K562 (cell line): ENCODE measurements at regions not wholly inside any gene's neighbourhood (a gene's known extent, or its start where the extent isn't known, plus 50 kb on each side); places are given as distances from the start of the nearest gene placed in this dataset.

Experiments
- ATAC-seq: fragments of 200-7000 bp; cut with Tn5 transposase; 3 replicates; pipeline ENCODE4 v1.9.1; 2020; ENCODE audit warnings: moderate library complexity
- BruUV-seq: library from RNA; stranded (reverse); fragments of 400-500 nt; replicated peaks from 2 replicates; lab custom pipeline; 2021; lab: Mats Ljungman, UMichigan
- CTCF ChIA-PET: fragments of 300-600 bp; formaldehyde crosslinking; extraction: SDS; loops from one replicate; lab custom pipeline; 2021; ENCODE audit warnings: low intra/inter-chr PET ratio; lab: Yijun Ruan, JAX
- POLR2A ChIA-PET: fragments of 300-600, 350-650 bp; sonication (Branson Sonifier 250); formaldehyde crosslinking; extraction: SDS; loops from one replicate; lab custom pipeline; 2021; ENCODE audit warnings: antibody characterized with exemption, inconsistent platforms; lab: Yijun Ruan, JAX
- DNase-seq, 4 experiments: peaks; one replicate each; pipeline versions ENCODE4 v3.0.0 to v3.0.0-alpha.2; 2011 to 2018; ENCODE audit warnings: low spot score in 3 of 4, mixed read lengths in 3 of 4; ENCODE audit errors: extremely low read depth in 1 of 4
- FAIRE-seq: peaks from 2 replicates; lab custom pipeline; 2011; peaks lifted over from hg19 to GRCh38; lab: Jason Lieb, UNC
- H2AFZ ChIP-seq: 2 replicates; pipeline ENCODE4 v1.6.0; 2011; ENCODE audit warnings: low read depth, low read length, control low read depth, inconsistent platforms
- H3K27ac ChIP-seq: fragments of 200-600 bp; 3 replicates; pipeline ENCODE4 v1.8.0; 2011; ENCODE audit warnings: low read depth, mild to moderate bottlenecking, control low read depth, inconsistent platforms, low read length, moderate library complexity, mixed read lengths; ENCODE audit errors: extremely low read depth
- H3K27me3 ChIP-seq, 2 experiments: fragments of 300-600 bp in 1 of 2; 2 replicates in 1 of 2; 3 replicates in 1 of 2; pipeline versions ENCODE4 v1.6.0 to v1.8.0; 2011; ENCODE audit warnings: inconsistent platforms in 2 of 2, low read length in 2 of 2, mild to moderate bottlenecking in 1 of 2, mixed read lengths in 1 of 2, moderate library complexity in 1 of 2; ENCODE audit not compliant: control insufficient read depth in 2 of 2, insufficient read depth in 2 of 2
- H3K36me3 ChIP-seq: fragments of 300-600 bp; 3 replicates; pipeline ENCODE4 v1.8.0; 2011; ENCODE audit warnings: mild to moderate bottlenecking, low read length, inconsistent platforms; ENCODE audit not compliant: control insufficient read depth, insufficient read depth
- H3K4me1 ChIP-seq, 2 experiments: fragments of 200-600 bp in 1 of 2; replicated peaks in 1 of 2; 2 replicates in 1 of 2; 3 replicates in 1 of 2; pipeline versions ENCODE4 v1.5.1 to v1.8.0; 2011; ENCODE audit warnings: inconsistent platforms in 2 of 2, low read length in 2 of 2, mild to moderate bottlenecking in 1 of 2, mixed read lengths in 1 of 2, moderate library complexity in 1 of 2; ENCODE audit not compliant: control insufficient read depth in 2 of 2, insufficient read depth in 2 of 2
- H3K4me2 ChIP-seq: 2 replicates; pipeline ENCODE4 v1.6.1; 2011; ENCODE audit warnings: low read length, control low read depth, inconsistent platforms, mixed read lengths; ENCODE audit not compliant: insufficient read depth
- H3K4me3 ChIP-seq: fragments of 200-600 bp; sonication (generic), shearing (Covaris generic); 2 replicates; pipeline ENCODE4 v1.5.1; 2016; ENCODE audit warnings: control low read depth, inconsistent platforms
- H3K79me2 ChIP-seq: fragments of 200-600 bp; 3 replicates; pipeline ENCODE4 v1.8.0; 2011; ENCODE audit warnings: low read length, inconsistent platforms; ENCODE audit not compliant: control insufficient read depth, insufficient read depth
- H3K9ac ChIP-seq, 2 experiments: 2 replicates each; pipeline versions ENCODE4 v1.6.0 to v1.6.1; 2011; ENCODE audit warnings: low read depth in 2 of 2, low read length in 2 of 2, control low read depth in 1 of 2, inconsistent platforms in 1 of 2, mild to moderate bottlenecking in 1 of 2, mixed read lengths in 1 of 2; ENCODE audit not compliant: insufficient read depth in 1 of 2
- H3K9me1 ChIP-seq: one replicate; pipeline ENCODE4 v1.6.0; 2011; ENCODE audit warnings: inconsistent platforms, mild to moderate bottlenecking, low read length, moderate library complexity; ENCODE audit not compliant: control insufficient read depth, insufficient read depth
- H3K9me3 ChIP-seq: replicated peaks from 2 replicates; pipeline ENCODE4 v1.5.1; 2011; ENCODE audit warnings: low read depth, low read length, inconsistent platforms; ENCODE audit not compliant: control insufficient read depth, insufficient read depth
- H4K20me1 ChIP-seq: replicated peaks from 2 replicates; pipeline ENCODE4 v1.6.1; 2011; ENCODE audit warnings: low read length, inconsistent platforms, mixed read lengths; ENCODE audit not compliant: control insufficient read depth, insufficient read depth
- HDAC6 ChIP-seq: IDR thresholded peaks from 2 replicates; pipeline ENCODE4 v1.6.1; 2012; ENCODE audit warnings: low read depth, mild to moderate bottlenecking, control low read depth, inconsistent platforms, low read length, moderate library complexity
- NFIC ChIP-seq: fragments of 450-650 bp; IDR thresholded peaks from 2 replicates; pipeline ENCODE4 v1.6.1; 2017; ENCODE audit warnings: mild to moderate bottlenecking, inconsistent platforms
- NFIX ChIP-seq: fragments of 250-450 bp; sonication (Bioruptor Pico); IDR thresholded peaks from 2 replicates; pipeline ENCODE4 v1.4.0; 2020; ENCODE audit warnings: low read depth, mild to moderate bottlenecking, moderate library complexity
- NR3C1 ChIP-seq: sonication (generic); formaldehyde crosslinking; IDR thresholded peaks from 2 replicates; pipeline ENCODE4 v1.8.1; 2022; ENCODE audit warnings: missing genetic modification reagents
- POLR3G ChIP-seq: IDR thresholded peaks from 2 replicates; pipeline ENCODE4 v1.6.1; 2011; ENCODE audit not compliant: insufficient read length, insufficient replicate concordance; ENCODE audit errors: extremely low read depth
- ZNF561 ChIP-seq: fragments of 450-650 bp; formaldehyde crosslinking; conservative IDR thresholded peaks from 2 replicates; pipeline ENCODE4 v1.4.0; 2020; ENCODE audit warnings: mild to moderate bottlenecking, moderate library complexity
- ZNF740 ChIP-seq, 3 experiments: fragments of 200-800 bp in 1 of 3; sonication (Bioruptor generic) in 1 of 3; sonication (generic) in 1 of 3; formaldehyde crosslinking in 1 of 3; IDR thresholded peaks; 2 replicates each; pipeline versions ENCODE4 v1.6.1 to v1.8.0; 2016 to 2022; ENCODE audit warnings: mild to moderate bottlenecking in 2 of 3, missing compliant biosample characterization in 2 of 3, missing genetic modification characterization in 2 of 3, missing genetic modification reagents in 1 of 3
- in situ Hi-C: fragments of 300-500 bp; cut with MboI; formaldehyde crosslinking; loops from 4 replicates; pipeline ENCODE4 v1.15.0; 2018; ENCODE audit warnings: inconsistent platforms, mixed read lengths
- intact Hi-C: fragments of 100-400 bp; cut with micrococcal nuclease; formaldehyde crosslinking; loops from 2 replicates; pipeline ENCODE4 v1.14.2; 2022

GRCh38 chr10:36428507-36428906 is 696.9 kb upstream of the ANKRD30A start (continued):
- TF ChIP-seq NFIX (CRISPR knock-in tag) (peak; percentile 77), NFIC (peak; percentile 82), ZNF561 (no peak), NR3C1 (CRISPR knock-in tag) (no peak), ZNF740 (CRISPR knock-in tag; IDR thresholded peaks at IDR 0.05) (no peak), ZNF740 (tag; IDR thresholded peaks at IDR 0.05) (no peak), HDAC6 (no peak)

- BruUV-seq = no TSS peak
- no peaks in the 10 kb centered on the region for H3K4me1 ChIP-seq
- no peak overlapping the region for H3K4me3 ChIP-seq
- H3K9me1 ChIP-seq = no peaks in the 10 kb centered on the region
- no peak overlapping the region for H3K27ac ChIP-seq
- H3K4me2 ChIP-seq = no peak overlapping the region
- no peak overlapping the region for H2AFZ ChIP-seq
- no peaks in the 10 kb centered on the region for H4K20me1 ChIP-seq
- DNase-seq (no peak), ATAC-seq (no peak), FAIRE-seq (no peak)
- no peaks in the 10 kb centered on the region for H3K79me2 ChIP-seq
- in situ Hi-C loops (no loop called here), intact Hi-C loops (no loop called here)
- H3K9me3 ChIP-seq = no peaks in the 10 kb centered on the region
- H3K9ac ChIP-seq = no peak overlapping the region
- no peak for TF ChIP-seq POLR3G
- H3K36me3 ChIP-seq = no peaks in the 10 kb centered on the region
- no peaks in the 10 kb centered on the region for H3K27me3 ChIP-seq
- POLR2A ChIA-PET = interaction anchor here (0.6 kb wide), 1 partner anchor 40 kb away, joined by 3 read pairs; no protein-coding TSS in a partner anchor
- CTCF ChIA-PET = no interaction called here
These were observed 700.1 kb upstream of the ANKRD30A start for GRCh38 chr10:36425131-36425797.
